B cell (primary cell): ENCODE measurements at regions not wholly inside any gene's neighbourhood (a gene's known extent, or its start where the extent isn't known, plus 50 kb on each side); places are given as distances from the start of the nearest gene placed in this dataset.

ENCODE experiments used
- ATAC-seq: fragments of 200-7000 bp; cut with Tn5 transposase; one replicate; pipeline ENCODE4 v1.10.0; 2021; ENCODE audit warnings: low read depth, mild to moderate bottlenecking, moderate number of reproducible peaks, moderate library complexity
- CTCF ChIA-PET: fragments of 350-600 bp; sonication (Branson Sonifier 250); formaldehyde crosslinking; loops from one replicate; lab custom pipeline; 2021; ENCODE audit warnings: antibody characterized with exemption, inconsistent platforms; lab: Charles Lee
- POLR2A ChIA-PET: fragments of 350-600 bp; sonication (Branson Sonifier 250); formaldehyde crosslinking; loops from one replicate; lab custom pipeline; 2021; ENCODE audit warnings: antibody characterized with exemption; lab: Charles Lee
- DNase-seq: peaks from one replicate; pipeline ENCODE4 v3.0.0; 2013
- H2AFZ ChIP-seq: 2 replicates; pipeline ENCODE4 v1.6.1; 2012; ENCODE audit warnings: mild to moderate bottlenecking, low read depth, low read length; ENCODE audit not compliant: insufficient read depth, poor library complexity, severe bottlenecking
- H3K27ac ChIP-seq, 2 donors: 1 replicate in 1 of 2; 2 replicates in 1 of 2; pipeline ENCODE4 v1.5.1; 2012 to 2013; ENCODE audit warnings: low read length in 2 of 2, mild to moderate bottlenecking in 2 of 2, moderate library complexity in 1 of 2
- H3K27me3 ChIP-seq, 4 experiments: fragments of 200-600 bp in 1 of 4; sonication (generic) in 1 of 4; replicated peaks in 1 of 4; 1 replicate in 2 of 4; 2 replicates in 2 of 4; pipeline versions ENCODE4 v1.6.1 to v1.7.0; 2013 to 2016; ENCODE audit warnings: low read length in 3 of 4, mild to moderate bottlenecking in 2 of 4, mixed read lengths in 1 of 4, moderate library complexity in 1 of 4; ENCODE audit not compliant: insufficient read depth in 4 of 4, control insufficient read depth in 3 of 4; ENCODE audit errors: control extremely low read depth in 1 of 4
- H3K36me3 ChIP-seq, 2 experiments: replicated peaks in 1 of 2; 1 replicate in 1 of 2; 2 replicates in 1 of 2; pipeline versions ENCODE4 v1.6.1 to v1.7.1; 2013; ENCODE audit warnings: low read length in 1 of 2; ENCODE audit not compliant: insufficient read depth in 2 of 2, control insufficient read depth in 1 of 2; ENCODE audit errors: control extremely low read depth in 1 of 2, extremely low read depth in 1 of 2
- H3K4me1 ChIP-seq, 2 donors: fragments of 200-600 bp in 1 of 2; sonication (generic) in 1 of 2; 1 replicate in 1 of 2; 2 replicates in 1 of 2; pipeline versions ENCODE4 v1.5.1 to v1.6.1; 2013 to 2017; ENCODE audit warnings: low read length in 2 of 2; ENCODE audit not compliant: control insufficient read depth in 2 of 2, insufficient read depth in 2 of 2
- H3K4me2 ChIP-seq: replicated peaks from 2 replicates; pipeline ENCODE3; 2012; ENCODE audit warnings: mild to moderate bottlenecking, low read depth, low read length; ENCODE audit not compliant: poor library complexity, severe bottlenecking
- H3K4me3 ChIP-seq, 5 experiments: fragments of 200-600 bp in 1 of 5; sonication (generic) in 1 of 5; 1 replicate in 3 of 5; 2 replicates in 2 of 5; pipeline versions ENCODE4 v1.5.1 to v1.7.0; 2011 to 2016; ENCODE audit warnings: low read length in 4 of 5, mild to moderate bottlenecking in 4 of 5, low read depth in 2 of 5, control low read depth in 1 of 5, moderate library complexity in 1 of 5; ENCODE audit not compliant: insufficient read depth in 1 of 5; ENCODE audit errors: control extremely low read depth in 1 of 5, extremely low read depth in 1 of 5
- H3K79me2 ChIP-seq: fragments of 200-600 bp; sonication (generic); one replicate; pipeline ENCODE4 v1.6.0; 2016; ENCODE audit warnings: low read length; ENCODE audit not compliant: control insufficient read depth, insufficient read depth
- H3K9ac ChIP-seq: fragments of 200-600 bp; sonication (generic); 2 replicates; pipeline ENCODE4 v1.6.1; 2017; ENCODE audit warnings: mild to moderate bottlenecking, low read length, moderate library complexity
- H3K9me3 ChIP-seq, 3 donors: one replicate each; pipeline versions ENCODE4 v1.6.1 to v1.7.1; 2013; ENCODE audit warnings: low read length in 2 of 3; ENCODE audit not compliant: control insufficient read depth in 2 of 3, insufficient read depth in 1 of 3; ENCODE audit errors: control extremely low read depth in 1 of 3
- H4K20me1 ChIP-seq: 2 replicates; pipeline ENCODE4 v1.6.0; 2012; ENCODE audit warnings: mild to moderate bottlenecking, low read length; ENCODE audit not compliant: insufficient read depth, control insufficient read depth, poor library complexity, severe bottlenecking
- H3K27ac Mint-ChIP-seq: one replicate; pipeline ENCODE4 v1.8.0; 2021; ENCODE audit warnings: mixed read lengths
- H3K27me3 Mint-ChIP-seq: one replicate; pipeline ENCODE4 v1.8.0; 2021; ENCODE audit warnings: mixed read lengths
- H3K4me1 Mint-ChIP-seq: one replicate; pipeline ENCODE4 v1.8.0; 2021; ENCODE audit warnings: mixed read lengths
- H3K4me3 Mint-ChIP-seq: one replicate; pipeline ENCODE4 v1.8.0; 2021; ENCODE audit warnings: mixed read lengths
- H3K9me3 Mint-ChIP-seq: one replicate; pipeline ENCODE4 v1.8.0; 2022; ENCODE audit warnings: mixed read lengths; ENCODE audit not compliant: insufficient read depth
- EZH2 ChIP-seq: IDR thresholded peaks from 2 replicates; pipeline ENCODE4 v1.6.1; 2012; ENCODE audit warnings: borderline replicate concordance, low read depth, mild to moderate bottlenecking, moderate library complexity, low read length; ENCODE audit not compliant: insufficient read depth, poor library complexity, severe bottlenecking
- WGBS: methylation state at CpG from one replicate; pipeline ENCODE4 v1.1.5; 2013; ENCODE audit warnings: missing lambda C conversion rate; ENCODE audit not compliant: insufficient coverage; 5-methylcytosine and 5-hydroxymethylcytosine counted together
- intact Hi-C: fragments of 100-400 bp; cut with micrococcal nuclease; formaldehyde crosslinking; loops from one replicate; pipeline ENCODE4 v1.10.0; 2022
- TF ChIP-seq, protein P1 (sequence below): fragments of 200-600 bp; IDR thresholded peaks from one replicate; pipeline ENCODE4 v1.8.0; 2022; ENCODE audit warnings: antibody characterized with exemption, mild to moderate bottlenecking

DNA sequence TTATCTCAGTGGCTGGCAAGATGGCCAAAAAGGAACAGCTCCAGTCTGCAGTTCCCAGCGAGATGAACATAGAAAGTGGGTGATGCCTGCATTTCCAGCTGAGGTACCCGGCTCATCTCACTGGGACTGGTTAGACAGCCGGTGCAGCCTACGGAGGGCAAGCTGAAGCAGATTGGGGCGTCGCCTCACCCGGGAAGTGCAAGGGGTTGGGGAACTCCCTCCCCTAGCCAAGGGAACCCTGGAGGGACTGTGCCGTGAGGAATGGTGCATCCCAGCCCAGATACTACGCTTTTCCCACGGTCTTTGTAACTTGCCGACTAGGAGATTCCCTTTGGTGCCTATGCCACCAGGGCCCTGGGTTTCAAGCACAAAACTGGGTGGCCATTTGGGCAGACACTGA lies 324.7 kb downstream of the GJA1 start:
- Mint-ChIP-seq H3K27me3 (no peaks in the 10 kb centered on the region), H3K4me3 (no peak overlapping the region), H3K4me1 (no peaks in the 10 kb centered on the region), H3K27ac (no peak overlapping the region), H3K9me3 (no peaks in the 10 kb centered on the region)
- DNase-seq = no peak
- Histone ChIP-seq H3K4me3 (no peak overlapping the region), H3K27ac (no peak overlapping the region), H3K36me3 (no peaks in the 10 kb centered on the region), H3K79me2 (no peaks in the 10 kb centered on the region), H3K9me3 (peaks cover 0 to 6% (median 0%) of the 10 kb centered on the region in 3 donors), H3K9ac (no peak overlapping the region), H4K20me1 (no peaks in the 10 kb centered on the region), H3K4me2 (no peak overlapping the region), H3K27me3 (no peaks in the 10 kb centered on the region), H3K4me1 (no peaks in the 10 kb centered on the region), H2AFZ (no peak overlapping the region)
- ATAC-seq = no peak
- ChIA-PET POLR2A (no interaction called here), CTCF (no interaction called here)
- 85% methylated on average over 11 of the region's 11 CpGs for WGBS
- no peak for TF ChIP-seq EZH2
- TF ChIP-seq, protein P1, sequence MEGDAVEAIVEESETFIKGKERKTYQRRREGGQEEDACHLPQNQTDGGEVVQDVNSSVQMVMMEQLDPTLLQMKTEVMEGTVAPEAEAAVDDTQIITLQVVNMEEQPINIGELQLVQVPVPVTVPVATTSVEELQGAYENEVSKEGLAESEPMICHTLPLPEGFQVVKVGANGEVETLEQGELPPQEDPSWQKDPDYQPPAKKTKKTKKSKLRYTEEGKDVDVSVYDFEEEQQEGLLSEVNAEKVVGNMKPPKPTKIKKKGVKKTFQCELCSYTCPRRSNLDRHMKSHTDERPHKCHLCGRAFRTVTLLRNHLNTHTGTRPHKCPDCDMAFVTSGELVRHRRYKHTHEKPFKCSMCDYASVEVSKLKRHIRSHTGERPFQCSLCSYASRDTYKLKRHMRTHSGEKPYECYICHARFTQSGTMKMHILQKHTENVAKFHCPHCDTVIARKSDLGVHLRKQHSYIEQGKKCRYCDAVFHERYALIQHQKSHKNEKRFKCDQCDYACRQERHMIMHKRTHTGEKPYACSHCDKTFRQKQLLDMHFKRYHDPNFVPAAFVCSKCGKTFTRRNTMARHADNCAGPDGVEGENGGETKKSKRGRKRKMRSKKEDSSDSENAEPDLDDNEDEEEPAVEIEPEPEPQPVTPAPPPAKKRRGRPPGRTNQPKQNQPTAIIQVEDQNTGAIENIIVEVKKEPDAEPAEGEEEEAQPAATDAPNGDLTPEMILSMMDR = no peak
- intact Hi-C loops = no loop called here

DNA sequence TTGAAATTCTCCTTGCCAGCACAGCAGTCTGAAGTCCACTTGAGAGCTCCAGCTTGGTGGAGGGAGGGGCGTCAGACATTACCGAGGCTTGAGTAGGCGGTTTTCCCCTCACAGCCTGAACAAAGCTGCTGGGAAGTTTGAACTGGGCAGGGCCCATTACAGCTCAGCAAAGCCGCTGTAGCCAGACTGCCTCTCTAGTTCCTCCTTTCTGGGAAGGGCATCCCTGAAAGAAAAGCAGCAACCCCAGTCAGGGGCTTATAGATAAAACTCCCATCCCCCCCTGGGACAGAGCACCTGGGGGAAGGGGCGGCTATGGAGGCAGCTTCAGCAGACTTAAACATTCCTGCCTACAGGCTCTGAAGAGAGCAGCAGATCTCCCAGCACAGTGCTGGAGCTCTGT lies 325.3 kb downstream of the GJA1 start:
- Histone ChIP-seq H3K36me3 (no peaks in the 10 kb centered on the region), H3K9ac (no peak overlapping the region), H3K4me2 (no peak overlapping the region), H3K79me2 (no peaks in the 10 kb centered on the region), H3K27ac (no peak overlapping the region), H3K27me3 (no peaks in the 10 kb centered on the region), H2AFZ (no peak overlapping the region), H3K9me3 (peaks cover 0 to 6% (median 0%) of the 10 kb centered on the region in 3 donors), H3K4me3 (no peak overlapping the region), H3K4me1 (no peaks in the 10 kb centered on the region), H4K20me1 (no peaks in the 10 kb centered on the region)
- no peaks in the 10 kb centered on the region for H3K4me1 Mint-ChIP-seq
- no peaks in the 10 kb centered on the region for H3K27me3 Mint-ChIP-seq
- no peak overlapping the region for H3K4me3 Mint-ChIP-seq
- TF ChIP-seq EZH2 = no peak
- TF ChIP-seq, protein P1 = no peak
- ChIA-PET POLR2A (no interaction called here), CTCF (no interaction called here)
- H3K27ac Mint-ChIP-seq = no peak overlapping the region
- no peak for ATAC-seq
- intact Hi-C loops = no loop called here
- 97% methylated on average over 4 of the region's 5 CpGs for WGBS
- no peaks in the 10 kb centered on the region for H3K9me3 Mint-ChIP-seq
- no peak for DNase-seq
